ENCODE measurements at regions not wholly inside any gene's neighbourhood (a gene's known extent, or its start where the extent isn't known, plus 50 kb on each side); places are given as distances from the start of the nearest gene placed in this dataset.

DNA sequence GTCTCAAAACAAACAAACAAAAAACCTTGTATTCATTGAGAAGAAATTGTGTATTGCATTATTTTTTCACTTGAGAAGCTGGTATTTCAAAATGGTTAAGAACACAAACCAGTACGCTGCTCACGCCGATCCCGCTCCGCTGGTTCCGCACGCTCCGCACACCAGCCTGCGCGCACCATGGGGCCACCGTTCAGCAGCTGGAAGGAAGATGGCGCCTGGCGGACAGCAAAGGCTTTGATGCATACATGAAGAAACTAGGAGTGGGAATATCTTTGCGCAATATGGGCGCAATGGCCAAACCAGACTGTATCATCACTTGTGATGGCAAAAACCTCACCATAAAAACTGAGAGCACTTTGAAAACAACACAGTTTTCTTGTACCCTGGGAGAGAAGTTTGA, 75.7 kb downstream of the RBM43 start (continued):
- no peak for TF ChIP-seq TCF7 (CRISPR knock-in tag; IDR thresholded peaks at IDR 0.05; ENCODE audit: low read depth)
- TF ChIP-seq, protein P1, sequence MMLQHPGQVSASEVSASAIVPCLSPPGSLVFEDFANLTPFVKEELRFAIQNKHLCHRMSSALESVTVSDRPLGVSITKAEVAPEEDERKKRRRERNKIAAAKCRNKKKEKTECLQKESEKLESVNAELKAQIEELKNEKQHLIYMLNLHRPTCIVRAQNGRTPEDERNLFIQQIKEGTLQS (CRISPR knock-in tag; conservative IDR thresholded peaks at IDR 0.05): no peak
- no peak for TF ChIP-seq ZBTB21 (CRISPR knock-in tag; IDR thresholded peaks at IDR 0.05; ENCODE audit: borderline replicate concordance)
- TF ChIP-seq, protein P2, sequence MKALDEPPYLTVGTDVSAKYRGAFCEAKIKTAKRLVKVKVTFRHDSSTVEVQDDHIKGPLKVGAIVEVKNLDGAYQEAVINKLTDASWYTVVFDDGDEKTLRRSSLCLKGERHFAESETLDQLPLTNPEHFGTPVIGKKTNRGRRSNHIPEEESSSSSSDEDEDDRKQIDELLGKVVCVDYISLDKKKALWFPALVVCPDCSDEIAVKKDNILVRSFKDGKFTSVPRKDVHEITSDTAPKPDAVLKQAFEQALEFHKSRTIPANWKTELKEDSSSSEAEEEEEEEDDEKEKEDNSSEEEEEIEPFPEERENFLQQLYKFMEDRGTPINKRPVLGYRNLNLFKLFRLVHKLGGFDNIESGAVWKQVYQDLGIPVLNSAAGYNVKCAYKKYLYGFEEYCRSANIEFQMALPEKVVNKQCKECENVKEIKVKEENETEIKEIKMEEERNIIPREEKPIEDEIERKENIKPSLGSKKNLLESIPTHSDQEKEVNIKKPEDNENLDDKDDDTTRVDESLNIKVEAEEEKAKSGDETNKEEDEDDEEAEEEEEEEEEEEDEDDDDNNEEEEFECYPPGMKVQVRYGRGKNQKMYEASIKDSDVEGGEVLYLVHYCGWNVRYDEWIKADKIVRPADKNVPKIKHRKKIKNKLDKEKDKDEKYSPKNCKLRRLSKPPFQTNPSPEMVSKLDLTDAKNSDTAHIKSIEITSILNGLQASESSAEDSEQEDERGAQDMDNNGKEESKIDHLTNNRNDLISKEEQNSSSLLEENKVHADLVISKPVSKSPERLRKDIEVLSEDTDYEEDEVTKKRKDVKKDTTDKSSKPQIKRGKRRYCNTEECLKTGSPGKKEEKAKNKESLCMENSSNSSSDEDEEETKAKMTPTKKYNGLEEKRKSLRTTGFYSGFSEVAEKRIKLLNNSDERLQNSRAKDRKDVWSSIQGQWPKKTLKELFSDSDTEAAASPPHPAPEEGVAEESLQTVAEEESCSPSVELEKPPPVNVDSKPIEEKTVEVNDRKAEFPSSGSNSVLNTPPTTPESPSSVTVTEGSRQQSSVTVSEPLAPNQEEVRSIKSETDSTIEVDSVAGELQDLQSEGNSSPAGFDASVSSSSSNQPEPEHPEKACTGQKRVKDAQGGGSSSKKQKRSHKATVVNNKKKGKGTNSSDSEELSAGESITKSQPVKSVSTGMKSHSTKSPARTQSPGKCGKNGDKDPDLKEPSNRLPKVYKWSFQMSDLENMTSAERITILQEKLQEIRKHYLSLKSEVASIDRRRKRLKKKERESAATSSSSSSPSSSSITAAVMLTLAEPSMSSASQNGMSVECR (CRISPR knock-in tag; IDR thresholded peaks at IDR 0.05; ENCODE audit: borderline replicate concordance): no peak
- TF ChIP-seq ZNF263 (CRISPR knock-in tag; IDR thresholded peaks at IDR 0.05; ENCODE audit: low read depth): no peak
- no peak for TF ChIP-seq PRRX2 (CRISPR knock-in tag; IDR thresholded peaks at IDR 0.05)
- TF ChIP-seq, protein P3, sequence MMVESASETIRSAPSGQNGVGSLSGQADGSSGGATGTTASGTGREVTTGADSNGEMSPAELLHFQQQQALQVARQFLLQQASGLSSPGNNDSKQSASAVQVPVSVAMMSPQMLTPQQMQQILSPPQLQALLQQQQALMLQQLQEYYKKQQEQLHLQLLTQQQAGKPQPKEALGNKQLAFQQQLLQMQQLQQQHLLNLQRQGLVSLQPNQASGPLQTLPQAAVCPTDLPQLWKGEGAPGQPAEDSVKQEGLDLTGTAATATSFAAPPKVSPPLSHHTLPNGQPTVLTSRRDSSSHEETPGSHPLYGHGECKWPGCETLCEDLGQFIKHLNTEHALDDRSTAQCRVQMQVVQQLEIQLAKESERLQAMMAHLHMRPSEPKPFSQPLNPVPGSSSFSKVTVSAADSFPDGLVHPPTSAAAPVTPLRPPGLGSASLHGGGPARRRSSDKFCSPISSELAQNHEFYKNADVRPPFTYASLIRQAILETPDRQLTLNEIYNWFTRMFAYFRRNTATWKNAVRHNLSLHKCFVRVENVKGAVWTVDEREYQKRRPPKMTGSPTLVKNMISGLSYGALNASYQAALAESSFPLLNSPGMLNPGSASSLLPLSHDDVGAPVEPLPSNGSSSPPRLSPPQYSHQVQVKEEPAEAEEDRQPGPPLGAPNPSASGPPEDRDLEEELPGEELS (CRISPR knock-in tag; IDR thresholded peaks at IDR 0.05): no peak
- TF ChIP-seq RORB (CRISPR knock-in tag; IDR thresholded peaks at IDR 0.05): no peak
- TF ChIP-seq FOXP1 (CRISPR knock-in tag; IDR thresholded peaks at IDR 0.05; ENCODE audit: borderline replicate concordance): no peak
- no peak for TF ChIP-seq ZNF423 (CRISPR knock-in tag; IDR thresholded peaks at IDR 0.05)
- no peak for TF ChIP-seq SMAD3 (CRISPR knock-in tag; IDR thresholded peaks at IDR 0.05; ENCODE audit: borderline replicate concordance)
- no peak for TF ChIP-seq ZNF317 (CRISPR knock-in tag; IDR thresholded peaks at IDR 0.05; ENCODE audit: borderline replicate concordance, low read depth)

DNA sequence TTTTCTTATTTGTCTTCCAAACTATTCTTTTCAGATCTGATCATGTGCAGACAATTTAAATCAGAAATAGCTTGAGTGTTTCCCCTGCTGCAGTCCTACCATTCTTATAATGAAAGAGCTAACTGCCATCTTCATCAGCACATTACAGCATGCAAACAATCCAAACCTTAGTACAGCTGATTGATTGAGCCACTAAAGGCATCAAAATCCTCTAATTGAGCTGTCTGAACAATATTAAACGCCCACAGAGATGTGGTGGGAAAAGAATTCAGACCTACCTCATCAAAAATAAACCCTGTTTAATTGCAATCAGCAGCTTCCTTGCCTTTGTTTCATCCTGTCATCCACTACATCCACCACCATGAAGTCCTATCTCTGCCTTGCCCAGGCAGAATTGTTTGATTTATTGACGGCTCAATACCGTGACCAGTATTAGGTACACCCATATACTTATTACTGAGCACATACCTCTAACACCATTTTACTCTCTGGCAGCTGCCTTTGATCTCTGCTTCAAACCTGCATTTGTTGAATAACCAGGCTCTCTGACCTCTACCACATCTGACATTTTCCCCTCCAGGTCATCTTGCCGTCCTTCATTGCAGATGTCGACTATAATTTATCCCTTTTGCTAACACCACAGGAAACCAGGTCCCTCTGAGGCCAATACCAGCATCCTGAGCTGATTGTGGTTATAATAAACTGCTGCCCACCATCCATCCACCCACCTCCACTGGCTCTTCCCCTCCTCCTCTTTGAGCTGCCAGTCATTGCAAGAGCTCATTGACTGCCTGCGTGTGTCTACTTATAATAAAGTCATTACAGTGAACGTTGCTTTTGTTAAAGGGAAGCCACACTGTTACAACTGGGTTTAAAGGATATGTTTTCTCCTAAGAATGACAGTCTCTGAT, 78.5 kb downstream of the RBM43 start:
- Mint-ChIP-seq H3K4me1 (peaks cover 15% of the 10 kb centered on the region), H3K36me3 (no peaks in the 10 kb centered on the region; the same call in 1 of the 2 replicates), H3K27me3 (ENCODE audit: low read depth) (no peaks in the 10 kb centered on the region), H3K27ac (no peak overlapping the region), H3K4me3 (no peak overlapping the region), H3K9me3 (no peaks in the 10 kb centered on the region)
- TF ChIP-seq ZNF263 (CRISPR knock-in tag; IDR thresholded peaks at IDR 0.05; ENCODE audit: low read depth): no peak
- TF ChIP-seq, protein P4, sequence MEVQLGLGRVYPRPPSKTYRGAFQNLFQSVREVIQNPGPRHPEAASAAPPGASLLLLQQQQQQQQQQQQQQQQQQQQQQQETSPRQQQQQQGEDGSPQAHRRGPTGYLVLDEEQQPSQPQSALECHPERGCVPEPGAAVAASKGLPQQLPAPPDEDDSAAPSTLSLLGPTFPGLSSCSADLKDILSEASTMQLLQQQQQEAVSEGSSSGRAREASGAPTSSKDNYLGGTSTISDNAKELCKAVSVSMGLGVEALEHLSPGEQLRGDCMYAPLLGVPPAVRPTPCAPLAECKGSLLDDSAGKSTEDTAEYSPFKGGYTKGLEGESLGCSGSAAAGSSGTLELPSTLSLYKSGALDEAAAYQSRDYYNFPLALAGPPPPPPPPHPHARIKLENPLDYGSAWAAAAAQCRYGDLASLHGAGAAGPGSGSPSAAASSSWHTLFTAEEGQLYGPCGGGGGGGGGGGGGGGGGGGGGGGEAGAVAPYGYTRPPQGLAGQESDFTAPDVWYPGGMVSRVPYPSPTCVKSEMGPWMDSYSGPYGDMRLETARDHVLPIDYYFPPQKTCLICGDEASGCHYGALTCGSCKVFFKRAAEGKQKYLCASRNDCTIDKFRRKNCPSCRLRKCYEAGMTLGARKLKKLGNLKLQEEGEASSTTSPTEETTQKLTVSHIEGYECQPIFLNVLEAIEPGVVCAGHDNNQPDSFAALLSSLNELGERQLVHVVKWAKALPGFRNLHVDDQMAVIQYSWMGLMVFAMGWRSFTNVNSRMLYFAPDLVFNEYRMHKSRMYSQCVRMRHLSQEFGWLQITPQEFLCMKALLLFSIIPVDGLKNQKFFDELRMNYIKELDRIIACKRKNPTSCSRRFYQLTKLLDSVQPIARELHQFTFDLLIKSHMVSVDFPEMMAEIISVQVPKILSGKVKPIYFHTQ (CRISPR knock-in tag; IDR thresholded peaks at IDR 0.05): no peak
- no peak for TF ChIP-seq GRHL2 (CRISPR knock-in tag; IDR thresholded peaks at IDR 0.05; ENCODE audit: insufficient replicate concordance, severe bottlenecking)
- TF ChIP-seq, protein P5, sequence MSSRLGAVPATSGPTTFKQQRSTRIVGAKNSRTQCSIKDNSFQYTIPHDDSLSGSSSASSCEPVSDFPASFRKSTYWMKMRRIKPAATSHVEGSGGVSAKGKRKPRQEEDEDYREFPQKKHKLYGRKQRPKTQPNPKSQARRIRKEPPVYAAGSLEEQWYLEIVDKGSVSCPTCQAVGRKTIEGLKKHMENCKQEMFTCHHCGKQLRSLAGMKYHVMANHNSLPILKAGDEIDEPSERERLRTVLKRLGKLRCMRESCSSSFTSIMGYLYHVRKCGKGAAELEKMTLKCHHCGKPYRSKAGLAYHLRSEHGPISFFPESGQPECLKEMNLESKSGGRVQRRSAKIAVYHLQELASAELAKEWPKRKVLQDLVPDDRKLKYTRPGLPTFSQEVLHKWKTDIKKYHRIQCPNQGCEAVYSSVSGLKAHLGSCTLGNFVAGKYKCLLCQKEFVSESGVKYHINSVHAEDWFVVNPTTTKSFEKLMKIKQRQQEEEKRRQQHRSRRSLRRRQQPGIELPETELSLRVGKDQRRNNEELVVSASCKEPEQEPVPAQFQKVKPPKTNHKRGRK (CRISPR knock-in tag; IDR thresholded peaks at IDR 0.05; ENCODE audit: borderline replicate concordance): no peak
- CTCF ChIA-PET: interaction anchor here (1.9 to 2.9 kb wide), 2 partner anchors 21 to 56 kb away, joined by 6 to 15 read pairs; no protein-coding TSS in a partner anchor
- POLR2A ChIA-PET: interaction anchor here (0.5 kb wide), 1 partner anchor 18 kb away, joined by 7 read pairs; no protein-coding TSS in a partner anchor
- DNase-seq (ENCODE audit: low spot score) (no peak), ATAC-seq (no peak)

Measured in WTC11 (cell line).